Ishikawa (cell line): ENCODE measurements at regions not wholly inside any gene's neighbourhood (a gene's known extent, or its start where the extent isn't known, plus 50 kb on each side); places are given as distances from the start of the nearest gene placed in this dataset.

Source experiments
- CEBPB ChIP-seq: IDR thresholded peaks from 2 replicates; pipeline ENCODE4 v1.6.1; 2012
- CREB1 ChIP-seq: IDR thresholded peaks from 2 replicates; pipeline ENCODE4 v1.6.1; 2012; ENCODE audit warnings: low read depth
- EGR1 ChIP-seq: IDR thresholded peaks from 2 replicates; pipeline ENCODE4 v1.6.1; 2012
- EP300 ChIP-seq: IDR thresholded peaks from 2 replicates; pipeline ENCODE4 v1.6.1; 2012; ENCODE audit warnings: borderline replicate concordance
- FOXM1 ChIP-seq: IDR thresholded peaks from 2 replicates; pipeline ENCODE4 v1.6.1; 2012; ENCODE audit warnings: low read depth, borderline replicate concordance
- NFIC ChIP-seq: IDR thresholded peaks from 2 replicates; pipeline ENCODE4 v1.6.1; 2012
- RAD21 ChIP-seq: IDR thresholded peaks from 2 replicates; pipeline ENCODE4 v1.6.1; 2012; ENCODE audit warnings: low read depth
- REST ChIP-seq: IDR thresholded peaks from 2 replicates; pipeline ENCODE4 v1.6.1; 2012; ENCODE audit warnings: low read depth, mild to moderate bottlenecking
- TAF1 ChIP-seq: IDR thresholded peaks from 2 replicates; pipeline ENCODE4 v1.6.1; 2012; ENCODE audit warnings: low read depth, mild to moderate bottlenecking
- TCF12 ChIP-seq: IDR thresholded peaks from 2 replicates; pipeline ENCODE4 v1.6.1; 2012; ENCODE audit warnings: low read depth
- TEAD4 ChIP-seq: IDR thresholded peaks from 2 replicates; pipeline ENCODE4 v1.6.1; 2012
- YY1 ChIP-seq: IDR thresholded peaks from 2 replicates; pipeline ENCODE4 v1.6.1; 2012; ENCODE audit warnings: low read depth
- ZBTB7A ChIP-seq: IDR thresholded peaks from 2 replicates; pipeline ENCODE4 v1.6.1; 2012; ENCODE audit warnings: low read depth
- TF ChIP-seq, protein P1 (sequence below): IDR thresholded peaks from 2 replicates; pipeline ENCODE4 v1.6.1; 2012
- TF ChIP-seq, protein P2 (sequence below): IDR thresholded peaks from 2 replicates; pipeline ENCODE4 v1.6.1; 2012

GRCh38 chr13:50483416-50483815 lies 360.1 kb downstream of the DLEU7 start:
- TF ChIP-seq, protein P1, sequence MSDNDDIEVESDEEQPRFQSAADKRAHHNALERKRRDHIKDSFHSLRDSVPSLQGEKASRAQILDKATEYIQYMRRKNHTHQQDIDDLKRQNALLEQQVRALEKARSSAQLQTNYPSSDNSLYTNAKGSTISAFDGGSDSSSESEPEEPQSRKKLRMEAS: no peak
- TF ChIP-seq REST (no peak), TCF12 (no peak), YY1 (no peak), TEAD4 (no peak), EP300 (no peak), TAF1 (no peak), RAD21 (no peak), ZBTB7A (no peak), CREB1 (no peak), NFIC (no peak), FOXM1 (no peak), CEBPB (no peak), EGR1 (no peak)
- TF ChIP-seq, protein P2, sequence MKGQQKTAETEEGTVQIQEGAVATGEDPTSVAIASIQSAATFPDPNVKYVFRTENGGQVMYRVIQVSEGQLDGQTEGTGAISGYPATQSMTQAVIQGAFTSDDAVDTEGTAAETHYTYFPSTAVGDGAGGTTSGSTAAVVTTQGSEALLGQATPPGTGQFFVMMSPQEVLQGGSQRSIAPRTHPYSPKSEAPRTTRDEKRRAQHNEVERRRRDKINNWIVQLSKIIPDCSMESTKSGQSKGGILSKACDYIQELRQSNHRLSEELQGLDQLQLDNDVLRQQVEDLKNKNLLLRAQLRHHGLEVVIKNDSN: no peak

- TF ChIP-seq ZBTB7A (no peak), NFIC (no peak), EGR1 (no peak), YY1 (no peak), TCF12 (no peak), REST (no peak), EP300 (no peak), TAF1 (no peak), FOXM1 (no peak), CEBPB (no peak), TEAD4 (no peak), RAD21 (no peak), CREB1 (no peak)
- TF ChIP-seq, protein P1: no peak
- TF ChIP-seq, protein P2: no peak
Observed at GRCh38 chr13:50484472-50485113, 358.9 kb downstream of the DLEU7 start.

- TF ChIP-seq REST (no peak), TCF12 (no peak), RAD21 (no peak), EP300 (no peak), ZBTB7A (no peak), CEBPB (no peak), NFIC (no peak), FOXM1 (no peak), TAF1 (no peak), CREB1 (no peak), YY1 (no peak), EGR1 (no peak), TEAD4 (no peak)
- TF ChIP-seq, protein P2: no peak
- TF ChIP-seq, protein P1: no peak
Observed at GRCh38 chr13:50485979-50486935, 357.2 kb downstream of the DLEU7 start.
